GM12865 (cell line): ENCODE measurements at regions not wholly inside any gene's neighbourhood (a gene's known extent, or its start where the extent isn't known, plus 50 kb on each side); places are given as distances from the start of the nearest gene placed in this dataset.

ENCODE experiments used
- DNase-seq: peaks from one replicate; pipeline ENCODE4 v3.0.0; 2010; ENCODE audit warnings: low read depth
- H3K4me3 ChIP-seq: 2 replicates; pipeline ENCODE4 v1.5.1; 2011; ENCODE audit warnings: mild to moderate bottlenecking, low read depth, low read length, control low read depth
- TF ChIP-seq, protein P1 (sequence below): IDR thresholded peaks from 2 replicates; pipeline ENCODE4 v1.5.1; 2011; ENCODE audit warnings: low read length, control low read depth, low read depth, inconsistent platforms; ENCODE audit not compliant: insufficient read depth; ENCODE audit errors: missing control alignments

DNA sequence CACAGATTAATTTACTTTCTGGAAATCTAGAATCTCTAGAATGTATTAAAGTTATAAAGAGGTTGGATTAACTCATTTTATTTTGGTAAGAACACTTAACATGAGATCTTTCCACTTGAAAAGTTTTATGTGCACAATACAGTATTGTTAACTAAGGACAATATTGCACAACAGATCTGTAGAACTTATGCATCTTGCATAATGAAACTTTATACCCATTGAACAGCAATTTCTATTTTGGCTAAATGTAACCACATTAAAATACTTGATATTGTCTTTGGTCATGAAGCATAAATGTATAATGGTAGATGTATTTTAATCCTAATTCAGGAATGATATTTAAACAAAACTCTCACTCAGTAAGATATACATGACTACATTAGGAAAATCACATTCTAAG is 203.8 kb downstream of the SNX19 start:
- H3K4me3 ChIP-seq: no peak overlapping the region
- no peak for DNase-seq
- TF ChIP-seq, protein P1, sequence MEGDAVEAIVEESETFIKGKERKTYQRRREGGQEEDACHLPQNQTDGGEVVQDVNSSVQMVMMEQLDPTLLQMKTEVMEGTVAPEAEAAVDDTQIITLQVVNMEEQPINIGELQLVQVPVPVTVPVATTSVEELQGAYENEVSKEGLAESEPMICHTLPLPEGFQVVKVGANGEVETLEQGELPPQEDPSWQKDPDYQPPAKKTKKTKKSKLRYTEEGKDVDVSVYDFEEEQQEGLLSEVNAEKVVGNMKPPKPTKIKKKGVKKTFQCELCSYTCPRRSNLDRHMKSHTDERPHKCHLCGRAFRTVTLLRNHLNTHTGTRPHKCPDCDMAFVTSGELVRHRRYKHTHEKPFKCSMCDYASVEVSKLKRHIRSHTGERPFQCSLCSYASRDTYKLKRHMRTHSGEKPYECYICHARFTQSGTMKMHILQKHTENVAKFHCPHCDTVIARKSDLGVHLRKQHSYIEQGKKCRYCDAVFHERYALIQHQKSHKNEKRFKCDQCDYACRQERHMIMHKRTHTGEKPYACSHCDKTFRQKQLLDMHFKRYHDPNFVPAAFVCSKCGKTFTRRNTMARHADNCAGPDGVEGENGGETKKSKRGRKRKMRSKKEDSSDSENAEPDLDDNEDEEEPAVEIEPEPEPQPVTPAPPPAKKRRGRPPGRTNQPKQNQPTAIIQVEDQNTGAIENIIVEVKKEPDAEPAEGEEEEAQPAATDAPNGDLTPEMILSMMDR: no peak

DNA sequence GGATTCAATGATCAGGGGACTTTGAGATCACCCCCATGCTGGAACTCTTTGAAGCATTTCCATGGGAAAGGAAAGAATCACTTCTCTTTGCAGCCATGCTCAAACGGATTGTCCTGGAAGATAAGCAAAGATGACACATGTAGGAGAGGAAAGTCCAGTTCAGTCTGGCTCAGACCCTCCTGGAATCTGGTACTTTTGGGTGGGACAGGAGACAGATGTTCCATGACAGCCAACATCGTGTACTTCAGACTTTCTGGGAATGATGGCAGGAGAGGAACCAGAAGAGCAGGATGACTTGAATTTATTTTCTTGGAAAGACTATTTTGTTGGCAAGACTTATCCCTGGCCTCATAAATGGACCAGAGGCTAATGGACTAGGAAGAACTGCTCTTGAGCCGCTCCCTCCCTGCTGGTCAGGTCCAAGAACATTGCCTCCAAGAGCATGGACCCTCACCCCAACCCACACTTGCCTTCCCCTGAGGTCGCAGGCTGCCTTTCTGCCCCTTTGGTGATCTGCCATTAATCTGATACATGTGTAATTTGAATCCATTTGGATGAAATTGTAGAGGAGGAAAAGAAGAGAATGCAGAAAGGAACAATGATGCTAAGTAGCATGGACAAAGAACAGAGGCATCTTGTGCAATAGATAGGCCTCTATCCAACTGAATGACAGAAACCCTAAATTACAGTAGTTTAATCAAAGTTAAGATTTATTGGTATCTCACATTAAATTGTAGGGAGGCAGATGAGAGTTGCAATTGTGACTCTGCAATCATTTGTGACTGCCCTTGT is 201.0 kb downstream of the SNX19 start:
- no peak for DNase-seq
- H3K4me3 ChIP-seq: no peak overlapping the region
- TF ChIP-seq, protein P1: no peak

DNA sequence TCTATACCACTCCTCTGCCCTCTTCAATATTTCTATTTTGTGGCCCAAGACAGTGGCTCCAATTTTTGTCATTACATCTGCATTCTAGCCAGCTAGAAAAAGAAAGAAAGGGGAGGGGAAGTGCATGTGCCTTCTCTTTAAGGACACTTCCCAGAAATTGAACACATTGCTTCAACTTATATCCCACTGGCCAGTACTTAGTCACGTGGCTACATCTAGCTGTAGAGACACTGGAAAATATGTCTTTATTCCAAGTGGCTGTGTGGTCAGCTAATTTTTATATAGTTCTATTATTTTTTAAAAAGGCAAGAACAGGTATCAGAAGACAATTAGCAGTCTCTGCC is 200.4 kb downstream of the SNX19 start:
- no peak for DNase-seq
- TF ChIP-seq, protein P1: no peak
- no peak overlapping the region for H3K4me3 ChIP-seq

DNA sequence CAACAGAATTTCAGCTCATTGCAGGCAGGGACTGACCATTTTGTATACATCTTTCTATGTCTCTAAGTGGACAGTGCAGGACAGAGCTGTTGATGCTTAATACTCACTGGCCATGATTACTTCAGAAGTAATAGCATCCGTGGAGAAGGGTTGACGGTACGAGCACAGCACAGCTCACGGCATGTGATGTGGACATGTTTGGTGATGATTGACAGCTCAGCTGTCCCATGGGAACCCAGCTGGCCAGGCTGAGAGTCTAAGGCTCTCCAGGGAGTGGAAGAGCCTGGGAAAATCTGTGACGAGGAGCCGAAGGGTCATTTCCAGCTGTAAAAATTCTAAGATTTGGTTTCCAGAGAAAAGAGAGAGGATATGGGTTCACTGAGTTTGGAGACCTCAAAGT is 198.2 kb downstream of the SNX19 start:
- H3K4me3 ChIP-seq: no peak overlapping the region

DNA sequence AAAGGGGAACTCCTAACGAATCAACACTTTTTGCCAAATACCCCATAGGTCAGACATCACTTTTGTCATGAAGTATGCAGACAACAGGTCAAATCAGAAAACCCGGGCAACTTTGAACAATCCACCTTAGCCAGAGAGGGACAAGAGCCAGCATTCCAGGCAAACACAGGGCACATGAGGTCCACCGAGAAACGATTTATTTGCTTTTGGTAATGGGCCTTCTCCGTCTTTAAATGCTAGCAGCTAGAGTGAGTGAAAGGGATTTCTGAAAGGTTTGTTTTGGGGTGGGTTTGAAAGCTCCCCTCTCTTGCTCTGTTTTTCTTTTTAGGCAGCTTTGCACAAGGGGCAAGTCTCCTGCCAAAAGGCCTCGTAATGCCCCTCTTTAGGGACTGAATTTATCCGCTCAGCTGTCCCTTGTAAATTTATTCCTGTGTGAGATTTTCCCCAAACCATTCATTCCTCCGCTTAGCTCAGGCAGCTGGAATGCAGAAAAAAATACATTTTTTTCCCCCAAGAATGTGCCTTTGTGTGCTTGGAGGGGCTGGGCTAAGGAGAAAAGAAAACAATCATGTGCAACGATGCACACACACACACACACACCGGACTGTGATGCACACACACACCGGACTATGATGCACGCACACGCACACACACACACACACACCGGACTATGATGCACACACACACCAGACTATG is 196.9 kb downstream of the SNX19 start:
- TF ChIP-seq, protein P1: no peak
- no peak for DNase-seq
- no peak overlapping the region for H3K4me3 ChIP-seq

More for the DNA sequence above, 198.2 kb downstream of the SNX19 start:
- TF ChIP-seq, protein P1: no peak
- DNase-seq: no peak

DNA sequence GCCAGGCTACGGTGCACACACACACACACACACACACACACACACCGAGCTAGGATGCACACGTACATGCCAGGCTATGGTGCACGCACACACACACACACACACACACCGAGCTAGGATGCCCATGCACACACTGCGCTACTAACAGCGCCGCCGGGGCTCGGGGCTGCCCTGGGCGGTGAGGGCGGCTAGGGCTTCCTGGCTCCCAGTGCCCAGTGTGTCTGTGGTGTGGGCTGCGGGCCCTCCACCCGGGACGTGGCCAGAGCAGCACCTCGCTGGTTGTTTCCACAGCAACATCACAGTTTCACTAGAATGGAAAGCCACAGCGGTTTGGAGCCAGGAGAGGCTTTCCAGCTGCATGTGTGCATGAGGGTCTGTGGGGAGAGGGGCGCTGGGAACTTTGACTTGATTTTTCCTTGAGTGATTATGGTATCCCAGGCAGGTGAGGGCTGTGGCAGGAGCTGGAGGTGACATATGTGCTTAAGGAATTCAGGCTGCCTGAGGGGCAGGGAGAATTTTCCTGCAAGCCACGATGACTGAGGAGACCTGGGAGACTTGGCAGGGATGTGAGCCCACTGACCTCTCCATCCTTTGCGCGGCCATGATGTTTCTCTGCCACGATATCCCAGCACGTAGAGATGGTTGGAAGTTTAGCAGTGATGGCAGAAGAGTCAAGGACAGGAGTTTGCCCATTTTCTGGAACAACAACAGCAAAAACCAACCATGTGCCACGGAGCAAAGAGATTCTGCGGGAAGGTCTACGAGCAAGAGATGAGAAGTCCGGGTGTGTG is 195.9 kb downstream of the SNX19 start:
- TF ChIP-seq, protein P1: no peak
- H3K4me3 ChIP-seq: no peak overlapping the region
- no peak for DNase-seq
